ENCODE measurements at regions not wholly inside any gene's neighbourhood (a gene's known extent, or its start where the extent isn't known, plus 50 kb on each side); places are given as distances from the start of the nearest gene placed in this dataset.

DNA sequence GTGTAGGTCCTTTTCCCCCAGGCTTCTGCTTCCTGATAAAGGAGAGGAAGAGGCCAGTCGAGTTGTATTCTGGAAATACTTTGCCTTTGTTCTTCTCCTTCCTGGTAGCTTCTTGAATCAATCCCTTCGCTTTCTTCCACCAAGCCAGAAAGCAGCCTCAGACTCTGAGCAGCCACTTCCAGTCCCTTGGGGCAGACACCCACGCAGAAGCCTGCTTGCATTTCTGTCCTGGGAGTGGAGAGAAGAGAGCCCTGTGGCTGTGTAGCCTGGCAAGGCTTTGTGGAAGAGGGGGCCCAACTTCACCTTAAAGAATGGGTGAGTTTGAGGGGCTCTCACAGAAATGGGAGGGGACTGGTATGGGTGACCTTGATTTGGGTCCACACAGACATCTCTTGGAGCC is 211.0 kb upstream of the SSTR4 start:
- TF ChIP-seq, protein P1, sequence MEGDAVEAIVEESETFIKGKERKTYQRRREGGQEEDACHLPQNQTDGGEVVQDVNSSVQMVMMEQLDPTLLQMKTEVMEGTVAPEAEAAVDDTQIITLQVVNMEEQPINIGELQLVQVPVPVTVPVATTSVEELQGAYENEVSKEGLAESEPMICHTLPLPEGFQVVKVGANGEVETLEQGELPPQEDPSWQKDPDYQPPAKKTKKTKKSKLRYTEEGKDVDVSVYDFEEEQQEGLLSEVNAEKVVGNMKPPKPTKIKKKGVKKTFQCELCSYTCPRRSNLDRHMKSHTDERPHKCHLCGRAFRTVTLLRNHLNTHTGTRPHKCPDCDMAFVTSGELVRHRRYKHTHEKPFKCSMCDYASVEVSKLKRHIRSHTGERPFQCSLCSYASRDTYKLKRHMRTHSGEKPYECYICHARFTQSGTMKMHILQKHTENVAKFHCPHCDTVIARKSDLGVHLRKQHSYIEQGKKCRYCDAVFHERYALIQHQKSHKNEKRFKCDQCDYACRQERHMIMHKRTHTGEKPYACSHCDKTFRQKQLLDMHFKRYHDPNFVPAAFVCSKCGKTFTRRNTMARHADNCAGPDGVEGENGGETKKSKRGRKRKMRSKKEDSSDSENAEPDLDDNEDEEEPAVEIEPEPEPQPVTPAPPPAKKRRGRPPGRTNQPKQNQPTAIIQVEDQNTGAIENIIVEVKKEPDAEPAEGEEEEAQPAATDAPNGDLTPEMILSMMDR (IDR thresholded peaks at IDR 0.05; ENCODE audit: insufficient read depth, low read length, poor library complexity, severe bottlenecking): no peak

DNA sequence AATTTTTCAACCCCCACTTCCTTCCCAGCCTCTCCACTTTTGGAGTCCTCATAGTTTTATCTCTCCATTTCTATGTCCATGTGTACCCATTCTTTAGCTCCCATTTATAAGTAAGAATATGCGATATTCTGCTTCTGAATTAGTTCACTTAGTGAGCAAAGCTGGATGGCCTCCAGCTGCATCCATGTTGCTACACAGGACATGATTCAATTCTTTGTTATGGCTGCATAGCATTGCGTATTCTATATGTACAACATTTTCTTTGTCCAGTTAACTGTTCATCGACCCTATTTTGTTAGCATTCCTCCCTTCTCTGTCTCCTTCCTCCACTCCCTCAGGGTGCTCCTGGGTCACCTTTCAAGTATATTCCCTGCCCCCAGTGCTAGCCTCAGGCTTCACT is 210.0 kb upstream of the SSTR4 start:
- Histone ChIP-seq H3K36me3 (ENCODE audit: control insufficient read depth, insufficient read depth, low read length) (no peaks in the 10 kb centered on the region), H3K4me3 (replicated peaks; ENCODE audit: low read depth, low read length) (no peak overlapping the region), H3K27me3 (replicated peaks; ENCODE audit: control insufficient read depth, insufficient read depth, low read length) (no peaks in the 10 kb centered on the region)
- DNase-seq (ENCODE audit: extremely low read depth, insufficient read length): no peak
- TF ChIP-seq, protein P1 (IDR thresholded peaks at IDR 0.05; ENCODE audit: insufficient read depth, low read length, poor library complexity, severe bottlenecking): no peak

More for the DNA sequence above, 211.0 kb upstream of the SSTR4 start:
- Histone ChIP-seq H3K36me3 (ENCODE audit: control insufficient read depth, insufficient read depth, low read length) (no peaks in the 10 kb centered on the region), H3K27me3 (replicated peaks; ENCODE audit: control insufficient read depth, insufficient read depth, low read length) (no peaks in the 10 kb centered on the region), H3K4me3 (replicated peaks; ENCODE audit: low read depth, low read length) (no peak overlapping the region)
- no peak for DNase-seq (ENCODE audit: extremely low read depth, insufficient read length)

DNA sequence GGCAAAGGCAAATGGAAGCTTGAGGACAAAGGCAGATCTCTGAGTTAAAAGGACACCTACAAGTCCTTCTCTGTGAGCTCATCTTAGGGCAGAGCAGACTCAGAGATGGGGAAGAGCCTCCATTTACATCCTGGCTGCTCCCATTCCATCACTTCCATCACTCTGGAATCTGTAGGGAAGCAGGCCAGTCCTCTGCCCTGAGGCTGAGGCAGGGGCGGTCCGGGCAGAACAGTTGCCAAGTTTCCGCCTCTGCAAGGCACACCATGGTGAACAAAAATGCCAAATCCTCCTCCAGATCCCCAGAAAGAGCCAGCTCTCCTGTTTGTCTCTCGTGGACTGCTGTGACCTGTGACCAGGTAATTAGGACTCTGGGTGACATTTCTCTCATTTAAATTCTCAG is 209.6 kb upstream of the SSTR4 start:
- no peak overlapping the region for H3K4me3 ChIP-seq (replicated peaks; ENCODE audit: low read depth, low read length)
- no peaks in the 10 kb centered on the region for H3K27me3 ChIP-seq (replicated peaks; ENCODE audit: control insufficient read depth, insufficient read depth, low read length)
- TF ChIP-seq, protein P1 (IDR thresholded peaks at IDR 0.05; ENCODE audit: insufficient read depth, low read length, poor library complexity, severe bottlenecking): no peak
- no peak for DNase-seq (ENCODE audit: extremely low read depth, insufficient read length)
- H3K36me3 ChIP-seq (ENCODE audit: control insufficient read depth, insufficient read depth, low read length): no peaks in the 10 kb centered on the region

DNA sequence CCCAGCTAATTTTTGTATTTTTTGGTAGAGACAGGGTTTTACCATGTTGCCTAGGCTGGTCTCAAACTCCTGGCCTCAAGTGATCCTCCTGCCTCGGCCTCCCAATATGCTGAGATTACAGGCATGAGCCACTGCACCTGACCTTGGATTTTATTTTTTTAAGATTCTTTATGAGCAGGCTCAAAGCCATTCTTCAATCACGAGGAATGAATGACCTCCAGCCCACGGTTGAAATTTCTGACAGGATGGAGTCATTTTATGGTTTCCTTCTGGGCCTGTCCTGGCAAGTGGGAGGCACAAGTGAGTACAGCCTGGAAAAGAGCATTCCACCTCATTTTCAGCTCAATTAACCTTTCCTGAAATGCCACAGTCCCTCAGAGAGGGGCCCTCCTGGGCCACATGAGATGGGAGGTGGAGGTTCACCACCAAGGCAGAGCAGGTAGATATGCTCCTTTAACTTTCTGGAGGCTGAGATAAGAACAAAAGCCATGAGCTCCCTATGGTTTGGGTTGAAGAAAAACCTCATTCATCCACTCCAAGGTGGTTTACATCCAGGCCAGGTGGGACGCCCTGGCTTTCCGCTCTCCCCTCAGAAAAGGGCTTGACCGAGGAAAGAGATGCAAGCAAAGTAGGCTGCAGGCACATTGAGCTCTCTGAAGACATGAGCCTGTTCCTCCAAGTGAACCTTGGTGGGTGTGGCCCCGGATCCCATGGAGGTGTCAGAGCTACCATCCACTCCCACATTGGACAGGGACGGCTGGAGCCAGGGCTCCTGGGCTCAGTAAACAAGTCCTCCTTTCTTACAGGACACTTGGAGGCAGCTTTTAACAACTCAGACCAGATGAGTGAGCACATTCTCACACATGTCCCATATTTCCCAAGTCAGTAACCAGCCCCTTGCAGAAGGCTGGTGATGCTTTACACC is 208.5 kb upstream of the SSTR4 start:
- H3K4me3 ChIP-seq (replicated peaks; ENCODE audit: low read depth, low read length): no peak overlapping the region
- no peaks in the 10 kb centered on the region for H3K36me3 ChIP-seq (ENCODE audit: control insufficient read depth, insufficient read depth, low read length)
- TF ChIP-seq, protein P1 (IDR thresholded peaks at IDR 0.05; ENCODE audit: insufficient read depth, low read length, poor library complexity, severe bottlenecking): no peak
- no peak for DNase-seq (ENCODE audit: extremely low read depth, insufficient read length)
- H3K27me3 ChIP-seq (replicated peaks; ENCODE audit: control insufficient read depth, insufficient read depth, low read length): no peaks in the 10 kb centered on the region

DNA sequence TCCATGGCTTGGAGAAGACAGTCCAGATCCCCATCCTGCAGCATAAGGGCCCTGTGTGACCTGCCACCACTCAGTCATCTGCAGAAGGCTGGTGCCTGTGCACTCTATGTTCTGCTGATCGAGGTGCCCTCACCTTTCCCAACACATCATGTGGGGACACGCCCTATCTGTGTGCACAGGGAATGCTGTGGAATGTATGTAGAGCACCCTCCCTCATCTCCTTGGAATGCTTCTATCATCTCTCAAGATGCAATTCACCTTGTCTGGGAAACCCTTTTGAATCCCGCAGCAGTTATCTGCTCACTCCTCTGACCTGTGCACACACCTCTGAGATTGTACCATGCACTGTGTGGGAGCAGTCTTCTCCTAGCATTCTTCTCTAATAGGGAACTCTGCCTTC is 207.2 kb upstream of the SSTR4 start:
- Histone ChIP-seq H3K27me3 (replicated peaks; ENCODE audit: control insufficient read depth, insufficient read depth, low read length) (no peaks in the 10 kb centered on the region), H3K36me3 (ENCODE audit: control insufficient read depth, insufficient read depth, low read length) (no peaks in the 10 kb centered on the region), H3K4me3 (replicated peaks; ENCODE audit: low read depth, low read length) (no peak overlapping the region)
- TF ChIP-seq, protein P1 (IDR thresholded peaks at IDR 0.05; ENCODE audit: insufficient read depth, low read length, poor library complexity, severe bottlenecking): no peak
- DNase-seq (ENCODE audit: extremely low read depth, insufficient read length): no peak

All from GM06990 (cell line).